B cell (primary cell): ENCODE measurements at regions not wholly inside any gene's neighbourhood (a gene's known extent, or its start where the extent isn't known, plus 50 kb on each side); places are given as distances from the start of the nearest gene placed in this dataset.

Experiments used
- CTCF ChIP-seq: fragments of 200-600 bp; IDR thresholded peaks from one replicate; pipeline ENCODE4 v1.8.0; 2022; ENCODE audit warnings: antibody characterized with exemption, mild to moderate bottlenecking
- EZH2 ChIP-seq: IDR thresholded peaks from 2 replicates; pipeline ENCODE4 v1.6.1; 2012; ENCODE audit warnings: borderline replicate concordance, low read depth, mild to moderate bottlenecking, moderate library complexity, low read length; ENCODE audit not compliant: insufficient read depth, poor library complexity, severe bottlenecking

GRCh38 chr1:101507547-101507971 lies 270.7 kb downstream of the S1PR1 start:
- no peak for TF ChIP-seq CTCF
- no peak for TF ChIP-seq EZH2
